Glutamatergic neuron (in vitro differentiated cells): ENCODE measurements at regions not wholly inside any gene's neighbourhood (a gene's known extent, or its start where the extent isn't known, plus 50 kb on each side); places are given as distances from the start of the nearest gene placed in this dataset.

Source experiments
- DNase-seq: peaks from one replicate; pipeline ENCODE4 v3.0.0; 2022
- H3K27ac Mint-ChIP-seq: one replicate; pipeline ENCODE4 v1.8.0; 2020; ENCODE audit warnings: mild to moderate bottlenecking, mixed read lengths, inconsistent platforms; ENCODE audit not compliant: unreplicated experiment
- H3K27me3 Mint-ChIP-seq: one replicate; pipeline ENCODE4 v1.8.0; 2020; ENCODE audit warnings: mild to moderate bottlenecking, moderate library complexity, mixed read lengths, inconsistent platforms; ENCODE audit not compliant: unreplicated experiment
- H3K36me3 Mint-ChIP-seq: one replicate; pipeline ENCODE4 v1.8.0; 2020; ENCODE audit warnings: mild to moderate bottlenecking, mixed read lengths, inconsistent platforms; ENCODE audit not compliant: unreplicated experiment
- H3K4me1 Mint-ChIP-seq: one replicate; pipeline ENCODE4 v1.8.0; 2020; ENCODE audit warnings: mild to moderate bottlenecking, low read depth, mixed read lengths, inconsistent platforms; ENCODE audit not compliant: unreplicated experiment
- H3K4me3 Mint-ChIP-seq: one replicate; pipeline ENCODE4 v1.8.0; 2020; ENCODE audit warnings: mild to moderate bottlenecking, mixed read lengths, inconsistent platforms; ENCODE audit not compliant: unreplicated experiment
- H3K9me3 Mint-ChIP-seq: one replicate; pipeline ENCODE4 v1.8.0; 2020; ENCODE audit warnings: mild to moderate bottlenecking, moderate library complexity, mixed read lengths, inconsistent platforms; ENCODE audit not compliant: unreplicated experiment
- CTCF ChIP-seq: fragments of 200-600 bp; sonication (generic); IDR thresholded peaks from one replicate; pipeline ENCODE4 v1.5.0; 2021; ENCODE audit not compliant: partially characterized antibody, unreplicated experiment

- Mint-ChIP-seq H3K27ac (no peak overlapping the region), H3K4me1 (no peaks in the 10 kb centered on the region), H3K36me3 (no peaks in the 10 kb centered on the region), H3K9me3 (no peaks in the 10 kb centered on the region), H3K27me3 (no peaks in the 10 kb centered on the region), H3K4me3 (no peak overlapping the region)
- no peak for TF ChIP-seq CTCF
- no peak for DNase-seq
Observed at GRCh38 chr4:38455092-38455862, 208.7 kb upstream of the KLF3 start.

GRCh38 chr4:38456096-38456495 lies 207.9 kb upstream of the KLF3 start:
- Mint-ChIP-seq H3K27me3 (no peaks in the 10 kb centered on the region), H3K4me1 (no peaks in the 10 kb centered on the region), H3K9me3 (no peaks in the 10 kb centered on the region), H3K27ac (no peak overlapping the region), H3K4me3 (no peak overlapping the region), H3K36me3 (no peaks in the 10 kb centered on the region)
- DNase-seq: no peak
- TF ChIP-seq CTCF: no peak

- H3K36me3 Mint-ChIP-seq: no peaks in the 10 kb centered on the region
- H3K27ac Mint-ChIP-seq: no peak overlapping the region
- TF ChIP-seq CTCF: no peak
- no peaks in the 10 kb centered on the region for H3K27me3 Mint-ChIP-seq
- no peak overlapping the region for H3K4me3 Mint-ChIP-seq
- H3K9me3 Mint-ChIP-seq: no peaks in the 10 kb centered on the region
- no peak for DNase-seq
- no peaks in the 10 kb centered on the region for H3K4me1 Mint-ChIP-seq
Observed at GRCh38 chr4:38461342-38461741, 202.7 kb upstream of the KLF3 start.

GRCh38 chr4:38462367-38463055 lies 201.5 kb upstream of the KLF3 start:
- DNase-seq: no peak
- peaks cover 1% of the 10 kb centered on the region for H3K27me3 Mint-ChIP-seq
- H3K9me3 Mint-ChIP-seq: peaks cover 3% of the 10 kb centered on the region
- H3K4me1 Mint-ChIP-seq: no peaks in the 10 kb centered on the region
- TF ChIP-seq CTCF: no peak
- H3K27ac Mint-ChIP-seq: no peak overlapping the region
- peaks cover 5% of the 10 kb centered on the region for H3K36me3 Mint-ChIP-seq
- H3K4me3 Mint-ChIP-seq: no peak overlapping the region
